MCF 10A (cell line): ENCODE measurements at regions not wholly inside any gene's neighbourhood (a gene's known extent, or its start where the extent isn't known, plus 50 kb on each side); places are given as distances from the start of the nearest gene placed in this dataset.
"Not testable (repeated sequence)": the region's sequence is repeated elsewhere in the genome, so short reads cannot be mapped to it uniquely, and the experiment has no call there.

Source experiments
- BruUV-seq: library from RNA; stranded (reverse); fragments of 400-500 nt; replicated peaks from 2 replicates; lab custom pipeline; 2021; lab: Mats Ljungman, UMichigan
- CTCF ChIA-PET: fragments of 300-600 bp; sonication (Branson Sonifier 250); formaldehyde crosslinking; extraction: SDS; loops from one replicate; lab custom pipeline; 2021; ENCODE audit warnings: antibody characterized with exemption, inconsistent platforms; lab: Yijun Ruan, JAX
- POLR2A ChIA-PET: fragments of 300-600, 350-650 bp; sonication (Branson Sonifier 250); formaldehyde crosslinking; extraction: SDS; loops from one replicate; lab custom pipeline; 2020; ENCODE audit warnings: antibody characterized with exemption, inconsistent platforms; lab: Yijun Ruan, JAX
- DNase-seq: peaks from one replicate; pipeline ENCODE4 v3.0.0-alpha.2; 2018; ENCODE audit not compliant: unreplicated experiment
- H3K27ac Mint-ChIP-seq: one replicate; pipeline ENCODE4 v1.8.0; 2022; ENCODE audit warnings: mild to moderate bottlenecking, low read depth, mixed read lengths; ENCODE audit not compliant: unreplicated experiment
- H3K27me3 Mint-ChIP-seq: one replicate; pipeline ENCODE4 v1.8.0; 2022; ENCODE audit warnings: mixed read lengths; ENCODE audit not compliant: insufficient read depth, unreplicated experiment
- H3K36me3 Mint-ChIP-seq: one replicate; pipeline ENCODE4 v1.8.0; 2022; ENCODE audit warnings: mild to moderate bottlenecking, moderate library complexity, mixed read lengths; ENCODE audit not compliant: insufficient read depth, unreplicated experiment
- H3K4me1 Mint-ChIP-seq: one replicate; pipeline ENCODE4 v1.8.0; 2022; ENCODE audit warnings: mixed read lengths; ENCODE audit not compliant: insufficient read depth, unreplicated experiment
- H3K4me3 Mint-ChIP-seq: one replicate; pipeline ENCODE4 v1.8.0; 2022; ENCODE audit warnings: mild to moderate bottlenecking, moderate library complexity, mixed read lengths; ENCODE audit not compliant: unreplicated experiment
- H3K9me3 Mint-ChIP-seq: one replicate; pipeline ENCODE4 v1.8.0; 2022; ENCODE audit warnings: mixed read lengths; ENCODE audit not compliant: unreplicated experiment
- CTCF ChIP-seq: fragments of 200-600 bp; IDR thresholded peaks from one replicate; pipeline ENCODE4 v1.8.0; 2022; ENCODE audit warnings: antibody characterized with exemption, mild to moderate bottlenecking; ENCODE audit not compliant: unreplicated experiment
- intact Hi-C: fragments of 100-400 bp; cut with micrococcal nuclease; formaldehyde crosslinking; loops from 2 replicates; pipeline ENCODE4 v1.14.1; 2022

- intact Hi-C loops, H3K4me3 Mint-ChIP-seq, H3K27ac Mint-ChIP-seq, BruUV-seq, H3K36me3 Mint-ChIP-seq, CTCF ChIA-PET, H3K9me3 Mint-ChIP-seq, POLR2A ChIA-PET, H3K4me1 Mint-ChIP-seq, DNase-seq: not testable (repeated sequence)
- peaks cover 10% of the 10 kb centered on the region for H3K27me3 Mint-ChIP-seq
These were observed 3051.6 kb downstream of the RPIA start for GRCh38 chr2:91742973-91743490.

DNA sequence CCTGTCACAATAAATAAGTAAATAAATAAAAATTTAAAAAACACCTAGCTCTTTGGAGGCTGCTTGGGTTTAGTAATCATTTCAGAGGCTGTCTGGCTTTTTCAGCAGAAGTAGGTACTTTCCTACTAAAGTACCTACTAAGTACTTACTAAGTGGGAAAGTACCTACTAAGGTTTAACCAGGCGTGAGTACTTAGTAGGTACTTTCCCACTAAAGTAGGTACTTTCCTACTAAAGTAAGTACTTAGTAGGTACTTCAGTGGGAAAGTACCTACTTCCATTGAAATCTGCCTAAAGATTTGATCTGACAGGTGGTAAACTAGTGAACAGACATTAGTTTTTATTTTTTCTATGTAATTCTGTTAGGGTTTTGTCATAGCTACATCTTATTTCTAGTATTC, 3052.4 kb downstream of the RPIA start:
- DNase-seq, POLR2A ChIA-PET, H3K4me1 Mint-ChIP-seq, H3K4me3 Mint-ChIP-seq, H3K36me3 Mint-ChIP-seq, H3K27ac Mint-ChIP-seq, CTCF ChIA-PET, BruUV-seq, intact Hi-C loops, H3K9me3 Mint-ChIP-seq: not testable (repeated sequence)
- H3K27me3 Mint-ChIP-seq = peaks cover 10% of the 10 kb centered on the region

GRCh38 chr2:91744700-91745141, 3053.2 kb downstream of the RPIA start:
- peaks cover 10% of the 10 kb centered on the region for H3K27me3 Mint-ChIP-seq
- BruUV-seq, intact Hi-C loops, DNase-seq, POLR2A ChIA-PET, H3K9me3 Mint-ChIP-seq, H3K4me3 Mint-ChIP-seq, H3K27ac Mint-ChIP-seq, H3K4me1 Mint-ChIP-seq, H3K36me3 Mint-ChIP-seq, CTCF ChIA-PET: not testable (repeated sequence)

DNA sequence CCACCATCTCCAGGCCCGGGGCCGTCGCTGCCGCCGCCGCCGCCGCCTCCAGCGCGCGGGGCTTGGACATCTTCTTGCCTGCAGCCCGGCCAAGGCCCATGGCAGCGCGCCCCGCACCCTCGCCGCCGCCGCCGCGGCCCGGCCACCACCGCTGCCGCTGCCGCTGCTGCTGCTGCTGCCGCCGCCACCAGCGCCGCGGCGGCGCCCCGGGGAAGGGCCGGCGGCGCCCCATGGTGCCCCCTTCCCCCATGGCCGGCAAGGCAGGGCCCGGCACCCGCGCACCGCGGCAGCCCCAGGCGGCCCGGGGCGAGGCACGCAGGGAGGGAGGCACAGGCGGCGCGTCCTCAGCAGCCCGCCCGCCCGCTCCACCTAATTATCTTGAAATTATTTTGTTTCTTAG, 3057.4 kb downstream of the RPIA start:
- Mint-ChIP-seq H3K27me3 (no peaks in the 10 kb centered on the region), H3K4me1 (no peaks in the 10 kb centered on the region), H3K27ac (no peak overlapping the region), H3K9me3 (no peaks in the 10 kb centered on the region), H3K36me3 (no peaks in the 10 kb centered on the region), H3K4me3 (no peak overlapping the region)
- POLR2A ChIA-PET = no interaction called here
- intact Hi-C loops = no loop called here
- BruUV-seq = no TSS peak
- no peak for DNase-seq
- no peak for TF ChIP-seq CTCF
- CTCF ChIA-PET = no interaction called here

DNA sequence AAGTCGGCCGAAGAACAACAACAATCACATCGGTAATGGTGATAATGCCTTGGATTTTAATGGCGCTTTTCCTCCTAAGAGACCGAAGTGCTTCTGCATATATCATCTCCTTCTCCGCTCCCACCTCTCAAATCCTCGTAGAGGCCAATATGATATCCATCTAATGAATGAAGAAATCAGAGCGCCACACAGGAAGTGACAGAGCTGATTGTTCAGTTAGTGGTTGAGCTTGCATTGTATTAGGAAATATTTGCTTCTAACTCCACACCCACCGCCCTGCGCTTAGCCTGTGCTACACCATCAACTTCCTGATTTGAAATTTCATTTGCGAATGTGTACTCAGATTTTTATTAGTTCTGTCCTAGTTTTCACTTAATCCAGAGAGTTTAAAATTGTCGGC, 3058.2 kb downstream of the RPIA start:
- POLR2A ChIA-PET, H3K4me1 Mint-ChIP-seq, DNase-seq, CTCF ChIA-PET, H3K36me3 Mint-ChIP-seq, H3K4me3 Mint-ChIP-seq, H3K27ac Mint-ChIP-seq, H3K27me3 Mint-ChIP-seq, intact Hi-C loops, BruUV-seq, H3K9me3 Mint-ChIP-seq: not testable (repeated sequence)

DNA sequence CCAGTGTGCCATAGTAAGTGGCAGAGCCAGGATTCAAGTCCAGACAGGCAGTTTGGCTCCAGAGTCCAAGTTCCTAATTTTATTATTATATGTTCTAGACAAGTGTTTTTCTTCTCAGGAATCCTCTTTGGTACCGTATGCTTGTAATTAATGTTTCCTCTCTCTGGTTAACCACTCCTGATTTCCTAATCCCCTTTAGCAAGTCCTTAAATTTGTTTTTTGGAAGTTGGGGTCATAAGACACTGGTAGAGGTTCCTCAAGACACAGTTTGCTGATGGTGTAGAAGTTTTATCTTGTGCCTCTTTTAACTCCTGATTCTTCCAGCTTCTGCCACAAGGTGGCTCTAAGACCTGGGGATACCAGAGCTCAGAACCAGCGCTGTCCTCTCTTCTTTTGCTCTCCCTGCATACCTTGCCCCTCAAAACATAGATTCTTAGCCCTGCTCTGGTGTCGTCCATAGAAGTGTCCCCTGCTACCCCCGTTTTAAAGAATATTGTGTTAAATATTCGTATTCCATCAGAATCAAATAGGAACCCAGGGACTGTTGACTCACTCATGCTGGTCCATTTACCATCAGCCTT, 3068.0 kb downstream of the RPIA start:
- H3K4me1 Mint-ChIP-seq, intact Hi-C loops, CTCF ChIA-PET, POLR2A ChIA-PET, H3K4me3 Mint-ChIP-seq, BruUV-seq, H3K27me3 Mint-ChIP-seq, H3K9me3 Mint-ChIP-seq, DNase-seq, H3K27ac Mint-ChIP-seq, H3K36me3 Mint-ChIP-seq: not testable (repeated sequence)
- peak; percentile 9 for TF ChIP-seq CTCF

DNA sequence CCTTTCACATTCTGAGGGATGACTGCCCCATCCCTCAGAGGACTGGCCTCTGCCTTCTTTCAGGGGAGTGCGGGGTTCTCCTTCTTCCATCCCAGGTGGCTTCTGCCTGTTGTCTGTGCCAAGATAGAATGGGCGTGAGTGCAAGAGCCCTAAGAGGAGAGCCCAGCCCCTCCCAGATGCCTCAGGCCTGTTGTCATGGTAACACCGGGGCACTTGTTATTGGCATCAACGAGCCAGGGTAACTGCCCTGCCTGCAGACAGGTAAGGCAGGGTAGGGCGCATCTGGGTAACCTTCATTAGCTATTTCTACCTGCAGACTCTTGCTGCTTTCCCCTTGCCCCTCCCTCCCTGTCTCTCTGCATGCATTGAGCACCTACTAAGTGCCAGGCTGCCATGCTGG, 3069.2 kb downstream of the RPIA start:
- H3K9me3 Mint-ChIP-seq, POLR2A ChIA-PET, H3K27ac Mint-ChIP-seq, DNase-seq, intact Hi-C loops, H3K36me3 Mint-ChIP-seq, H3K4me1 Mint-ChIP-seq, H3K27me3 Mint-ChIP-seq, H3K4me3 Mint-ChIP-seq, BruUV-seq, CTCF ChIA-PET: not testable (repeated sequence)

- H3K36me3 Mint-ChIP-seq, CTCF ChIA-PET, POLR2A ChIA-PET, H3K9me3 Mint-ChIP-seq, H3K27me3 Mint-ChIP-seq, H3K4me3 Mint-ChIP-seq, BruUV-seq, H3K27ac Mint-ChIP-seq, intact Hi-C loops, DNase-seq: not testable (repeated sequence)
- peaks cover 18% of the 10 kb centered on the region for H3K4me1 Mint-ChIP-seq
These were observed 3070.8 kb downstream of the RPIA start for GRCh38 chr2:91762312-91762711.
